CD4-positive, alpha-beta T cell treated with Interleukin-15 for 1 hour (primary cell): ENCODE measurements at regions not wholly inside any gene's neighbourhood (a gene's known extent, or its start where the extent isn't known, plus 50 kb on each side); places are given as distances from the start of the nearest gene placed in this dataset.
"Not testable (repeated sequence)": the region's sequence is repeated elsewhere in the genome, so short reads cannot be mapped to it uniquely, and the experiment has no call there.

Experiments
- DNase-seq: peaks from one replicate; pipeline ENCODE4 v3.0.0-alpha.2; 2020

DNA sequence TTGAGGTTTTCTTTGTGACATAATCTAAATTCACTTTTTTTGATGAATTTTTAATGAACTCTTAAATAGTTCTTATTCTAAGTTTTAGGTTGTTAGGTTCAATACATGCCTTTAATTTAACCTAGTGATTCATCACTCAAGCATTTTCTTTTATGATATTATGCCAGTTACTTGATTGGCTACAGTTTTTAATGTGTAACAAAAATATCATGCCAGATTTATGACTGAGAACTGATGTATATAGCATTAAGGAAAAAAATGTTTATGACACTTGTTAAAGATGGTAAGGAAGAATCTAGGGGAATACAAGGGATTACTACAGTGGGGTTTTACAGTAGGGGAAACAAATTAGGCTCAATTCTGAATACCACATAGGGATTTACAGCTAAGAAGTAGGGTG is 103.1 kb downstream of the VGLL3 start:
- no peak for DNase-seq

DNA sequence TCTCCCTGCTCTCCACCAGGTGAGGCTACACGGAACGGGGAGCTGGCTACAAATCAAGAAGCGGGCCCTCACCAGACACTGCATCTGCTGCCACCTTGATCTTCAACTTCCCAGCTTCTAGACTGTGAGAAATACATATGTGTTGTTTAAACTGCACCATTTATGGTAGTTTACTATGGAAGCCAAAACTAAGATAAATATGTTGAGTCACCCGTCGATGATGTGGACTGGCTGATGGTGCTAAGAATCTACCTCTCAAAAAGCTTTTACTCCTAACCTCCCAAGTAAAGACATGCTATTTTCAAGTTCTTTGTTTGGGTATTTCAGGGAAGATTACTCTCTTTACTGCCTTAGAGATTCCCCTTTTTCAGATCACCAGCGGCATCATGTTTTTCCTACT is 110.9 kb downstream of the VGLL3 start:
- no peak for DNase-seq

DNA sequence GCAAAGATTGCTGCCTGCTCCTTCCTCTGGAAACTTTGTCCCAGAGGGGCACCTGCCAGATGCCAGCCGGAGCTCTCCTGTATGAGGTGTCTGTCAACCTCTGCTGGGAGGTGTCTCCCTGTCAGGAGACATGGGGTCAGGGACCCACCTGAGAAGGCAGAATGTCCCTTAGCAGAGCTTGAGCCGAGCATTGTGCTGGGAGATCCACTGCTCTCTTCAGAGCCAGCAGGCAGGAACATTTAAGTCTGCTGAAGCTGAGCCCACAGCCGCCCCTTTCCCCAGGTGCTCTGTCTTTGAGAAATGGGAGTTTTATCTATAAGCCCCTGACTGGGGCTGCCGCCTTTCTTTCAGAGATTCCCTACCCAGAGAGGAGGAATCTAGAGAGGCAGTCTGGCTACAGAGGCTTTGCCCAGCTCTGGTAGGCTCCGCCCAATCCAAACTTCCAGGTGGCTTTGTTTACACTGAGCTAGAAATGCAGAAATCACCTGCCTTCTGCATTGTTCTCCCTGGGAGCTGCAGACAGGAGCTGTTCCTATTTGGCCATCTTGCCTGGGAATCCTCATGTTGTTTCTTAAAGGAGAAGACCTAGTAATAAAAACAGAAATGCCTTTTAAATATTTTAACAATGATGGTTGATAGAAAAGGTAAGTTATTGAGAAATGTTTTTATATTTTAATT is 114.3 kb downstream of the VGLL3 start:
- DNase-seq, result not testable (repeated sequence)

DNA sequence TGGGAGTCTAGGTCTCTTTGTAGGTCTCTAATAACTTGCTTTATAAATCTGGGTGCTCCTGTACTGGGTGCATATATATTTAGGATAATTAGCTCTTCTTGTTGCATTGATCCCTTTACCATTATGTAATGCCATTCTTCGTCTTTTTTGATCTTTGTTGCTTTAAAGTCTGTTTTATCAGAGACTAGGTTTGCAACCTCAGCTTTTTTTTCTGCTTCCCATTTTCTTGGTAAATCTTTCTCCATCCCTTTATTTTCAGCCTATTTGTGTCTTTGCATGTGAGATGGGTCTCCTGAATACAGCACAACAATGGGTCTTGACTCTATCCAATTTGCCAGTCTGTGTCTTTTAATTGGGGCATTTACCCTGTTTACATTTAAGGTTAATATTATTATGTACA is 116.2 kb downstream of the VGLL3 start:
- not testable (repeated sequence) for DNase-seq

DNA sequence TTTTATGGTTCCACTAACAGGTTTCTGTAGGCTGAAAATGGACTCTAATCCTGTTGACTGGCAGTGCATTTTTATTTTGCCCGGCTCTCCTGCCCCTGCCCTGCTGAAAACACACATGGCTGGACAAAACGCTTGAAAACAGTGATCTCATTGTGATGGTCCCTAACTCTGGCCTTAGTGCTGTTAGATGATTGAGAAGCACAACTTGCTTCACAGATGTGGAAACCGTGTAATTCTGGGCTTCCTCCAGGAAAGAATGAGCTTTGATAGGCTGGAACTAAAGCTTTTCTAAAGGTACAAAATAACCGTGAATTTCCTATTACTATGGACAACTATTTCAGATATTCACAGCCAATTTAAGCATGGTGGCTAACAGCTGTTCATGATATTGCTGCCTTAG is 121.4 kb downstream of the VGLL3 start:
- DNase-seq, result no peak

DNA sequence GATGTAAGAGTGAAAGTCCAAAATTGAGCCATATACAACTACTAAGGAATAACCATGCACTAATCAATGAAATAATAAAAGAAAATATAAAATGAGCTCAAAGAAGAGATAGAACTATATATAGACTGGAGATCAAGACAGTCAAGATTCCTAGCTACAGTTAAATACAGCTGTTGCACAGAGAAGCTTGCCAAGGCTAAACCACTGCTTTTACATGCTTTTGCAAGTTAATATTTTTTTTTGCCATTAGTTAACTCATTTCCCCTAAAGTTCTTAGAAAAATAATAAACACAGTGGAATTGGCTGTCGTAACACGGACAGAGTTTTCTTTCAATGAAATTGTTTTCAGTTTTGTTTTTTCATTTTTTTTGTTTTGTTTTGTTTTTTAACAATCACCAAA is 123.0 kb downstream of the VGLL3 start:
- no peak for DNase-seq

DNA sequence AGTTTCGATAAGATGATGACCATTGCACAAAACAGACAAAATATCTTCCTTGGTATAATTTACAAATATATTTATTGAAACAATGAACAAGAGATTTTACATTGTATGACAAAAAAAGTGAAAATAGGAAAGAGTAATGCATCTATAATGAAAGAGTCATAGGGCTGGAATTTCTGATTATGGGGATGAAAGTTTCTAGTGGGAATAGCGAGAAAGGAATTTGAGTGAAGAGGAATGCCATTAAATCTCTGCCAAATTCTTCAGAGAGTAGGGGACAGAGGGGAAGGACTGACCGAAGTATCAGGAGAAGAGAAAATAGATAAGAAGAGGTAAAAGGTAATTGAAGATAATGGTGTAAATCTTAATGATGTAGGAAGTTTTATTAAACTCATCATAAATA is 125.4 kb downstream of the VGLL3 start:
- no peak for DNase-seq

DNA sequence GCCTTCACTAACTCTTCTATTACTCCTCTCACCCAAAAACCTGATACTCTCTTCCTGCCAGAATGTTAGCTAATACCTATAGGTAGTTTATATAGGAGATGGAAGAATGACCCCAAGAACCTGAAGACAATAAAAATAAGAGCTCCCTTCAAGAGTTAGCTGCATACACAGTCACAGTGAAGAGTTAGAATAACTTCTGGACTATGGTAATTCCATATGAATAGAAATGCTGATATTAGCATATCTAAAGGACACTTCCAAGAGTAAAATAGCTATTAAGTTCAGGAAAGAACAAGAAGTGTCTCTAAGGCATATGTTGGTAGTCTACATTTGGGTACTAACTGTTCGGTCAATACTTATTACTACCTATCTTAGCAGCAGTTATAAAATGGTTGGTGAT is 134.2 kb downstream of the VGLL3 start:
- DNase-seq, result no peak

DNA sequence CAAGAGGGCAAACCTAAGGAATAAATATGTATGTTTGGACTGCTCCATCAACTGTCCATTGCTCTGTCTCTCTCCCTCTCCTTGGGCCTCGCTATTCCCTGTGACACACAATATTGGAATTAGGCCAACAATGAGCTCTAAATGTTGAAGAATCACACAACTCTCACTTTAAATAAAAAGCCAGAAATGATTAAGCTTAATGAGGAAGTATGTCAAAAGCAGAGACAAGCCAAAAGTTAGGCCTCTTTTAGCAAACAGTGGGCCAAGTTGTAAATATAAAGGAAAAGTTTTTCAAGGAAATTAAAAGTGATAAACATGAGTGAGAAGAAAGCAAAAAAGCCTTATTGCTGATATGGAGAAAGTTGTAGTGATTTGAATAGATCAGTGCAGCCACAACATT is 141.0 kb downstream of the VGLL3 start:
- no peak for DNase-seq

DNA sequence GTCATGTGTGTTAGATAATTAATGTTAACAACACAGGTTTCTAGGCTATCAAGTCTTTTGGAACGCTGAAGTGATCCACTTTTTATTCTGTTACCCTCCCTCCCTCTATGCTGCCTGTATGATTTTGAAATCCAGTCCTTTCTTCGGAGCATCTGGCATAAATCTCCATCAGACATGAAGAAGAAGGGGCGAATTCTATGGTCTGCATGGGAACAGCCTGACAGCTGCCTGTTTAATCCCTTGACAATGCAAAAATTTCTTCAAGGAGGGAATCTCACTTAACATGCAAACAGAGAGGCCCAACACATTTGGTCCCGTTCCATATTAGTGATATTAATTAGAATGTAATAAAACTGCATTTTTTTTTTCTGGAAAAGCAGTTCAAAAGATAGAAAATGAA is 145.2 kb downstream of the VGLL3 start:
- no peak for DNase-seq

DNA sequence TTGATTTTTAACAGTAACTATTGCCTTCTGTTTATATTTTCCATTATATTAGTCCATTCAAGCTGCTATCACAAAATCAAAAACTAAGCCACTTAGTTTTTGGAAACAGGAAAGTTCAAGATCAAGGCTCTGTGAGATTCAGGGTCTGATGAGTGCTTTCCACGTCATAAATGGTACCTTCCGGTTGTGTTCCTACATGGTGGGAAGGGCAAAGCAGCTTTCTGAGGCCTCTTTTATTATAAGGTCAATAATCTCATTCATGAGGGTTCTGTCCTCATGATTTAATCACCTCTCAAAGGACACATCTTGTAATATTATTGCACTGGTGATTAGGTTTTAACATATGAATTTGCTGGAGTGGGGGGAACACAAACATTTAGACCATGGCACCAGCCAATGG is 152.0 kb downstream of the VGLL3 start:
- no peak for DNase-seq

DNA sequence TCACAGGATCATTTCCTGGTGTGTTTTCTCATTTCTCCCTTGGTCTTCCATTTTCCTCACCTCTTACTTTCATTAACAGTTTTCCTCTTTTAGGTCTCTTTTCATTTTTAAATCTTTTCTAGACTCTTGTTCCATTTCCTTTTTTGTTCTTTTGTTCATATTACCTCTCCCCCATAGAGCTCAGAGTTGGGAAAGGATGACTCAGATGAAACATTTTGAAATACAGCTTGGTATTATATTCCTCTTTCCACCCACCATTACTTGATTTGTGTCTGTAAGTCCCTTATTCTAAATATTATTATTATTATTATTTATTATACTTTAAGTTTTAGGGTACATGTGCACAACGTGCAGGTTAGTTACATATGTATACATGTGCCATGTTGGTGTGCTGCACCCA is 153.1 kb downstream of the VGLL3 start:
- no peak for DNase-seq

DNA sequence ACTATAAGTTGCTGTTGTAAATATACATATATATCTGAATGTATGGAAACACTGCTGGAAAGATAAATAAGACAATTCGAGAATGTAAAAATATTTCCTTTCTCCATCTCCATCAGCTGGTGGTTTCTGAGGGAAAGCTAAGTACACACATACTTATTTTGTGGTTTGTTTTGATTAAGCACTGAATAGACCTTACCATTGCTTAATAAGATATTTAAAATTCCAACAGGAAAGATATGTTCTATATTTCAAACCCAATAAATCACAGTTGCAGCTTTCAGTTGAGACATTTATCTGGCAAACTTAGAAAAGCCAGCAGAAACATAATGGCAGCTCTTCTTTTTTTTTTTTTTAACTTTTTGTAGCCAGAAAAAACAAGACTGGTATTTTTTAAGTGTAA is 160.4 kb downstream of the VGLL3 start:
- no peak for DNase-seq

DNA sequence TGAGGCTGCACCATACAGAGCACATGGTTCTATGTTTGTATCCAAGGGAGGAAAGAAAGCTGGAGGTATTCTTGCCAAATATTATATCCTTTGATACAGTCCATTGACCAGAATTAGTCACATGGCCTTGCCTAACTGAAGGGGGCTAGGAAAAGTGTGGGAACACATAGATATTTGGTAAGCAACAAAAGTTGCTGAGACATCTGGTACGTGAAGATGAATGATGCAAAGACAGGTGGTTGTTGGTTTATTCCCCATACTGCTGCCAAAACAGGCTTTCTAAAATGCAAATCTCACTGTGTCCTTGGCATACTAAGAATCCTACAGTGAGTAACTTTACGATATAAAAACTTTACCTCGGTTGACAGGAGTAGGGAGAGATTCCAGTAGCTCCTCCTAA is 162.2 kb downstream of the VGLL3 start:
- DNase-seq, result no peak

DNA sequence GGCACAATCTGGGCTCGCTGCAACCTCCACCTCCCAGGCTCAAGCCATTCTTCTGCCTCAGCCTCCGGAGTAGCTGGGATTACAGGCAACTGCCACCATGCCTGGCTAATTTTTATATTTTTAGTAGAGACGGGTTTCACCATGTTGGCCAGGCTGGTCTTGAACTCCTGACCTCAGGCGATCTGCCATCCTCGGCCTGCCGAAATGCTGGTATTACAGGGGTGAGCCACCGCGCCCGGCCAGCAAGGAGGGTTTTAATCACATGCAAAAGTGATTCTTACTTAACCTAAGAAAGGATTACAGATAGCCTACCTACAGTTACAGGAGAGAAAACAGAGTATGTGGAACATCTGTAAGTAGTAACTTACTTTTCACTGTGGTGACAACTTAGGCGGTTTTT is 163.4 kb downstream of the VGLL3 start:
- not testable (repeated sequence) for DNase-seq

DNA sequence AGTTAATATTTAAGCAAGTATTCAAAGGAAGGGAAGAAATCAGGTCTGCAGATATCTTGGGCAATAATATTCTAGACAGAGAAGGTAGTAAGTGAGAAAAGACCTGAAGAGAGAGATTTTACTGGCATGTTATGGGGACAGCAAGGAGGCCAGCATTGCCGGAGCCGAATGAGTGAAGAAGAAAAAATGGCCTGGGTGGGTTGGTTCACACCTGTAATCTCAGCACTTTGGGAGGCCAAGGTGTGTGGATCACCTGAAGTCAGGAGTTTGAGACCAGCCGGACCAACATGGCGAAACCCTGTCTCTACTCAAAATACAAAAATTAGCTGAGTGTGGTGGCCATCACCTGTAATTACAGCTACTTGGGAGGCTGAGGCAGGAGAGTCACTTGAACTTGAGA is 164.7 kb downstream of the VGLL3 start:
- no peak for DNase-seq

DNA sequence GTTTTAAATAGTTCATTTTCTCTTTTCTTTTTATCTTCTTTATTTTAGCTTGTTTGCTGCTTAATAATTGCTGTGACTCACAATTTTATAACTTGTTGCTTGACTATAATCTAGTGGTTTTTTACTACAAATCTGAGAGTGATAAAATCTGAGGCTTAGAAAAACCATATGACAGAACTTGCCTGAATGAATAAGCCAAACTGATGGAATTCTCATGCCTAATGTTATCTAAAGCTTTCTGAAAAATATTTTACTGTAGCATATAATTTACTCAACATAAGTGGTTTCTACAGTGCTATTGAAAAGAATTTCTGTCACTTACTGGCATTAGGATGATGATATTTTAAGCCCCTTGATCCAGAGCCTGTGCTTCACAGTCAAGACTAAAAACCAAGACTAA is 175.1 kb downstream of the VGLL3 start:
- DNase-seq, result no peak

DNA sequence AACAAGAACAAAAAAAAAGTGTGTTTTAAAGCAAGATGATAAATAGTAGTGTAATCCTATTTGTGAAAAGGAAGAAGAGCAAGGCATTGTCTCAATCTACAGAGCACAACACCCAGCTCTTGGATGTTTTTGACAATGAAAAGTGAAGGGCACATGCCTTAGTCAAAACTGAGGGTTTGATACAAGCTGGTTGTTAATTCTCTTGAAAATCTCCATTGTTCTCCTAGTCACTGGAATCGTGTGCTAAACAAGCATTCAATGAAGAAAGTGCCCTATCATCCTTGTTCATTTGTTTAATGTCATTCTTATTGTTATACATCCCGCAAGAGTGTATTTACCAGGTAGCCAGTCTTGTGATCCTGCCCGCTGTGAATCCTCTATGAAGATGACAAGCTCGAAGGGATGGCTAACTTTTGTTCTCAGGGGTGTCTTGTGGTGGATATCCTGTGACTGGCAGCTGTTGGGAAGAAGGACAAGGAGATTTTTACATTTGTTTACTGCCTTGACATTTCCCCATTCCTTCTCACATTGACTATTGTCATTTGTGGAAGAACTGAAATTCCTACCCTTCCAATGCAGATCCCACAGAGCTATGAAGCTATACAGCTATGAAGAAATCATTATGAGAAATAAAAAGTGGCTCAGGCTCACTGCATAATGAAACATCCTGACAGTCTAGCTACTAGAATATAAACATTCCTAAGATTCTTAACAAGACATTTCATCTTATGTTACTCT is 175.9 kb downstream of the VGLL3 start:
- no peak for DNase-seq

DNA sequence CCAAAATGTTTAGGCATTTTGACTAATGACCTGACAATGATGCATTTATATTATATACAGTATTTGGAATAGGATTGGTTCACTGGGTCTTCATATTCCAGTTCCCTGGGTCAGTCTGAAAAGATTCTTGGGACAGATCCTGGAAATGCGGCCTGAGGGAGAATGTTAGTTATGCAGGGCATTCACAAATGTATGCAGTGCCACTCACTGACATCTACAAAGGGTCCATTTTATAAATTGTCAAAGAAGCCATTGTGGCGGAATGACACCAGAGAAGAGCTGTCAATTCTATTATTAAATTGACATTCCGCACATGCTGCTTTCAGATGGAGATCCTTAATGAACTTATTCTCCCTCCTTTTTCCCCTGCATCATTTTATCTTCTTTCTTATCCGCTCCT is 176.6 kb downstream of the VGLL3 start:
- DNase-seq, result no peak

DNA sequence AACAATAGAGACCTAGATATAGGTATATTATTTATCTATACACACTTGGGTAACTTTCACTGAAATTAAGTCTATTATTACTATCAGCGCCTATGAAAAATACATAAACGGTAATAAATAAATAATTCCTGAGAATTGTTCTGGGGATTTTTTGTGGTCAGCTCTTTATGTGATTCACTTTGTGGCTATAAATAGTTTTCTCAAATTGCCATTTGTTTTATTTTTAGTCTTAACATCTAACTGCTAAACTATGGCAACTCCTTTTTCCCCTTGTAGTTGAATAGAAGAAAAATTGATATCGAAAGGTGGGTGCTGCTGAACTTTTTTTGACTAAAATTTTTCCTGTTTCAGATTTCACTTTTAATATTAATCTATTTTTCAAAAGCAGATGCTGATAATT is 189.0 kb downstream of the VGLL3 start:
- no peak for DNase-seq

DNA sequence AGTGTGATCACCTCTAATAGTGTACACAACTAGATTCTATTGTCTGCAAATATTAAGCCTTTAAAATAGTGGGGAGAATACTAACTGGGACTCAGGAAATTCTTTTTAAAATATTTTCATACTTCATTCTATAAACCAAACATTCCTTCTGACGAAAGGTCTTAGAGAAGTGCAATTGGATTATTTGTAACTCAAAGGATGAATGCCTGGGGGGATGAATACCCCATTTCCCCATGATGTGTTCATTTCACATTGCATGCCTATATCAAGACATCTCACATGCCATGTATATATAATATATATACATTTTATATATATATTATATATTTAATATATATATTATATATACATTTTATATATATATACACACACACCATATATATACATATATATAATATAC is 189.9 kb downstream of the VGLL3 start:
- DNase-seq, result no peak

DNA sequence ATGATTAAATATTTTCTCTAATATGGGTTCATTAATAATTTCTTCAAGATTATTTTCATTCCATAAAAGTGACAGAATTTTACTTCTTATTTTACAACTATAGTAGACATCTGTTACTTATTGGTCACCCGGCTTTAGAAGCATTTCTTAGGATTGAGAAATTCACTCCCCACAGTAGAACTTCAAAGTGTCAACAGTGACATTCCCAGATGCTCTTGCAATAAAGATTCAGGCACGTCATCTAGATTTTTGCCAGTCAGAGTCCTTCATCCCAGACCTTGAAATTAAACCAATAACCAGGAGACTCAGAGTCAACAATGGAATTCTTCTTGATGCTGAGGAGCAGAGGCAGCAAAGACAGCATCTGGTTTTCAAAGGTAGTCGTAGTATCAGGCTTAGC is 190.8 kb downstream of the VGLL3 start:
- no peak for DNase-seq

DNA sequence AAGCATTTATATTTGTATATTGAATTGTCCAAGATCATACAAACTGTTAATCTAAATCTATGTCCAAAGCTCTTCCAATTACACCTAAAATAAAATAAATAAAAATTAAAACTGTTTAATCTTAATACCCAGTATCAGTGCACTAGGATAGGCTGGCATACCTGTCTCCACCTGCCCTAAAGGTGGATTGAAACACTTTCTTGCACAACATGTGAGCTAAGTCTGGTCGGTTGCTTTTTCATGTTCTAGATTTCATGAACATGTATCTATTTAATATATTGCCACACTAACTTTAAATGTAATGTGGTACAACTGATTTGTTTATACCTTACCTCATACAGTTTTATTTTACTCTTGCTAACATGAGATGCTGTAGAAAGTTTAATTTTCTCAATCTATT is 193.0 kb downstream of the VGLL3 start:
- DNase-seq, result no peak

DNA sequence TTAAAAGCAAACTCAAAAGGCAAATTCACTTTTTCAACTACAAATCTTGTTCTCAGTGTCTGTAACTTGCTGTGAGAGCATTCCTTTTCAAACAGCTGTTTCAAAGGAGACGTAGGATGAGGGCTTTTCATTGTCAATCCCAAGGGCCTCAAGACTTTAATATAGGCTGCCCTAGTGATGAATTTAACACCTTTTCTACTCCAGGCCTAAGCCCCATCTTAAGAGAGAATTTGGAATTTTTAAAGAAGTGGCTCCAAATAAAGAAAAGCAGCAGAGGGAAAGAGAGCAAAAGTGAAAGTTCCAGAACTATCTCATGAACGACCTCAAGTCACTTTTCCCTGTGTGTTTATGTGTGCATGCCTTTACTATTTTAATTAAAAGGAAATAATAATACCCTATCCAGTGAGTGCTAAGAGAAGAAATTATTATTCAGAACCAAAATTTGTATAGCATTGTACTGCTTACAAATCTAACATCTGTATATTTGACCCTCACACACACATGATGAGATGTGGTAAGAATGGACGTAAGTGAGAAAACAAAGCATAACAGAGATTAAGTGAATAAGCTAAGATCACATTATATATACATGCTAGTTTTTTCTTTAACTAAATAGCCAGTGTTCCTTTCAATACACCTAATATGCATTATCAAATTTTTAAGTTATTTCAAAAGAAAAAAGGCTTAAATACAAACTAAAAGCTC is 196.4 kb downstream of the VGLL3 start:
- DNase-seq, result no peak
